HCT116 (cell line): ENCODE measurements at regions not wholly inside any gene's neighbourhood (a gene's known extent, or its start where the extent isn't known, plus 50 kb on each side); places are given as distances from the start of the nearest gene placed in this dataset.
"Not testable (repeated sequence)": the region's sequence is repeated elsewhere in the genome, so short reads cannot be mapped to it uniquely, and the experiment has no call there.

ENCODE experiments used
- ATAC-seq: fragments of 200-7000 bp; cut with Tn5 transposase; 2 replicates; pipeline ENCODE4 v1.9.1; 2020; ENCODE audit warnings: mild to moderate bottlenecking, moderate library complexity
- BruUV-seq: library from RNA; stranded (reverse); fragments of 400-500 nt; replicated peaks from 2 replicates; lab custom pipeline; 2021; lab: Mats Ljungman, UMichigan
- CTCF ChIA-PET: fragments of 300-600 bp; sonication (Branson Sonifier 250); formaldehyde crosslinking; loops from one replicate; lab custom pipeline; 2021; ENCODE audit warnings: antibody characterized with exemption; lab: Charles Lee
- POLR2A ChIA-PET: fragments of 300-600, 350-600 bp; sonication (Branson Sonifier 250); formaldehyde crosslinking; loops from one replicate; lab custom pipeline; 2021; ENCODE audit warnings: antibody characterized with exemption; lab: Charles Lee
- RAD21 ChIA-PET, 2 experiments: fragments of 300-600 bp; sonication (Branson Sonifier 250); formaldehyde crosslinking; loops; one replicate each; lab custom pipeline; 2023; ENCODE audit warnings: low total read pairs in 2 of 2; ENCODE audit not compliant: uncharacterized antibody in 2 of 2, unreplicated experiment in 2 of 2, low non-redundant PET in 1 of 2; lab: Charles Lee
- DNase-seq: peaks from one replicate; pipeline ENCODE4 v3.0.0-alpha.2; 2010; ENCODE audit warnings: low read depth, low spot score
- H2AFZ ChIP-seq: fragments of 200-600 bp; shearing (Covaris generic), sonication (generic); 2 replicates; pipeline ENCODE4 v1.6.1; 2017; ENCODE audit warnings: low read depth, mixed run types, mixed read lengths, antibody characterized with exemption, low read length; ENCODE audit not compliant: poor library complexity, severe bottlenecking
- H3K27ac ChIP-seq: 2 replicates; pipeline ENCODE4 v1.5.1; 2012; ENCODE audit warnings: low read depth, low read length
- H3K27me3 ChIP-seq: fragments of 200-600 bp; sonication (generic); 2 replicates; pipeline ENCODE4 v1.6.1; 2016; ENCODE audit warnings: mixed run types, low read length, mixed read lengths; ENCODE audit not compliant: insufficient read depth
- H3K36me3 ChIP-seq, 2 experiments: fragments of 200-500 bp in 1 of 2; fragments of 200-600 bp in 1 of 2; sonication (Bioruptor generic) in 1 of 2; sonication (generic) in 1 of 2; 2 replicates each; pipeline versions ENCODE4 v1.5.1 to v1.6.1; 2014 to 2016; ENCODE audit warnings: low read length in 2 of 2, inconsistent platforms in 1 of 2, mixed read lengths in 1 of 2, mixed run types in 1 of 2; ENCODE audit not compliant: insufficient read depth in 2 of 2, control insufficient read depth in 1 of 2
- H3K4me1 ChIP-seq, 2 experiments: fragments of 200-600 bp in 1 of 2; sonication (generic) in 1 of 2; 2 replicates each; pipeline versions ENCODE4 v1.5.1 to v1.6.1; 2012 to 2017; ENCODE audit warnings: low read length in 2 of 2, inconsistent platforms in 1 of 2, mild to moderate bottlenecking in 1 of 2, mixed read lengths in 1 of 2, mixed run types in 1 of 2, moderate library complexity in 1 of 2; ENCODE audit not compliant: insufficient read depth in 2 of 2, control insufficient read depth in 1 of 2
- H3K4me2 ChIP-seq: fragments of 200-600 bp; sonication (generic); 2 replicates; pipeline ENCODE4 v1.6.1; 2017; ENCODE audit warnings: mixed run types, low read length, mixed read lengths
- H3K4me3 ChIP-seq, 2 experiments: fragments of 200-600 bp in 1 of 2; sonication (generic) in 1 of 2; replicated peaks in 1 of 2; 2 replicates each; pipeline ENCODE4 v1.5.1; 2011 to 2016; ENCODE audit warnings: low read length in 2 of 2, control low read depth in 1 of 2, low read depth in 1 of 2, mild to moderate bottlenecking in 1 of 2, mixed read lengths in 1 of 2, mixed run types in 1 of 2
- H3K79me2 ChIP-seq: fragments of 200-600 bp; sonication (generic); 2 replicates; pipeline ENCODE4 v1.6.1; 2017; ENCODE audit warnings: mild to moderate bottlenecking, mixed run types, low read length, moderate library complexity, mixed read lengths; ENCODE audit not compliant: insufficient read depth
- H3K9ac ChIP-seq: fragments of 200-600 bp; sonication (generic); 2 replicates; pipeline ENCODE4 v1.6.1; 2016; ENCODE audit warnings: low read length, mixed read lengths
- H3K9me2 ChIP-seq: fragments of 200-600 bp; sonication (generic), shearing (Covaris generic); 2 replicates; pipeline ENCODE4 v1.6.1; 2017; ENCODE audit warnings: mixed run types, mild to moderate bottlenecking, moderate library complexity; ENCODE audit not compliant: insufficient read depth
- H3K9me3 ChIP-seq, 2 experiments: fragments of 200-500 bp in 1 of 2; fragments of 200-600 bp in 1 of 2; sonication (Bioruptor generic) in 1 of 2; sonication (generic) in 1 of 2; 2 replicates each; pipeline ENCODE4 v1.6.1; 2014 to 2017; ENCODE audit warnings: low read length in 2 of 2, mixed read lengths in 2 of 2, inconsistent platforms in 1 of 2, low read depth in 1 of 2, mild to moderate bottlenecking in 1 of 2, mixed run types in 1 of 2, moderate library complexity in 1 of 2; ENCODE audit not compliant: control insufficient read depth in 1 of 2, insufficient read depth in 1 of 2
- H4K20me1 ChIP-seq: fragments of 200-600 bp; sonication (generic), shearing (Covaris generic); 2 replicates; pipeline ENCODE4 v1.6.1; 2017; ENCODE audit warnings: mixed run types, mild to moderate bottlenecking, moderate library complexity; ENCODE audit not compliant: insufficient read depth
- CBX3 ChIP-seq: IDR thresholded peaks from 2 replicates; pipeline ENCODE4 v1.6.1; 2012; ENCODE audit warnings: low read depth
- CTCF ChIP-seq, 3 experiments: fragments of 200-600 bp in 1 of 3; sonication (generic) in 1 of 3; IDR thresholded peaks in 2 of 3; conservative IDR thresholded peaks in 1 of 3; 2 replicates each; pipeline ENCODE4 v1.5.1; 2012 to 2017; ENCODE audit warnings: low read depth in 2 of 3, low read length in 2 of 3, antibody characterized with exemption in 1 of 3, borderline replicate concordance in 1 of 3, control low read depth in 1 of 3, mild to moderate bottlenecking in 1 of 3, mixed read lengths in 1 of 3, mixed run types in 1 of 3, moderate library complexity in 1 of 3; ENCODE audit not compliant: insufficient read depth in 1 of 3
- FOSL1 ChIP-seq: IDR thresholded peaks from 2 replicates; pipeline ENCODE4 v1.6.1; 2012; ENCODE audit warnings: low read depth
- MAX ChIP-seq: IDR thresholded peaks from 2 replicates; pipeline ENCODE4 v1.6.1; 2012
- POLR2AphosphoS5 ChIP-seq: IDR thresholded peaks from 2 replicates; pipeline ENCODE4 v1.6.1; 2011; ENCODE audit warnings: mild to moderate bottlenecking, low read depth, low read length, moderate library complexity
- RAD21 ChIP-seq: IDR thresholded peaks from 2 replicates; pipeline ENCODE4 v1.6.1; 2012; ENCODE audit warnings: low read depth, mild to moderate bottlenecking
- SRF ChIP-seq: IDR thresholded peaks from 2 replicates; pipeline ENCODE4 v1.6.1; 2012; ENCODE audit warnings: low read depth
- intact Hi-C: fragments of 100-400 bp; cut with micrococcal nuclease; formaldehyde crosslinking; loops from 2 replicates; pipeline ENCODE4 v1.10.0; 2022

DNA sequence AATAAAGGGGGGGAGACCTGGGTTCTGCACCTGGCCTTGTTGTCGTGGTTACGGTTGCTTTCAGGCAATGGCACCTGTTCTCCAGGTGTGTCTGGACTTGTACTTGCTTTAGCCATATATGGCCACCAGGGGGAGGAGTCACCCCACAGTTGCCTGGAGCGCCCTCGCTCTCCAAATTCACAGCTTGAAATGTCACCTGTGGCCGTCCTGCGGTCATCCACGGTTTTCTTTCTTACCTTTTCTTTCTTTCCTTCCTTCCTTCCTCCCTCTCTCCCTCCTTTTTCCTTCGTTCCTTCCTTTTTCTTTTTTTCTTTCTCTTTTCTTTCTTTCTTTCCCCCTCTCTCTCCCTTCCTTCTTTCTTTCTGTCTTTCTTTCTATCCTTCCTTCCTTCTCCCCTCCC lies 157.2 kb upstream of the ZNF92 start:
- DNase-seq (peak; percentile 48), ATAC-seq (peak; percentile 94)
- no peak overlapping the region for H3K4me3 ChIP-seq
- BruUV-seq, result no TSS peak
- H3K9me3 ChIP-seq, result no peaks in the 10 kb centered on the region
- ChIA-PET CTCF (interaction anchor here (0.8 to 1.2 kb wide), 3 partner anchors 88 to 506 kb away, joined by 4 to 18 read pairs (median 9); no protein-coding TSS in a partner anchor), RAD21 (interaction anchor here (0.6 to 1.0 kb wide), 3 partner anchors 82 to 91 kb away, joined by 3 to 5 read pairs (median 3); no protein-coding TSS in a partner anchor), POLR2A (no interaction called here)
- H3K79me2 ChIP-seq, result no peaks in the 10 kb centered on the region
- H3K9me2 ChIP-seq, result no peaks in the 10 kb centered on the region
- no peak overlapping the region for H2AFZ ChIP-seq
- H3K4me2 ChIP-seq, result no peak overlapping the region
- H3K27ac ChIP-seq, result no peak overlapping the region
- TF ChIP-seq MAX (no peak), CTCF (IDR thresholded peaks at IDR 0.05 in 2 of 3, conservative IDR thresholded peaks at IDR 0.05 in 1 of 3; ENCODE audit: borderline replicate concordance in 1 of 3, insufficient read depth in 1 of 3, low read depth in 2 of 3, low read length in 2 of 3) (peak; percentile 68 to 78 (median 71)), CBX3 (no peak), FOSL1 (no peak), POLR2AphosphoS5 (no peak), SRF (no peak), RAD21 (peak; percentile 88)
- intact Hi-C loops, result loop anchor here (1.0 kb wide), 2 partner anchors 91 to 265 kb away; no protein-coding TSS in a partner anchor
- no peaks in the 10 kb centered on the region for H3K27me3 ChIP-seq
- no peaks in the 10 kb centered on the region for H3K4me1 ChIP-seq
- no peaks in the 10 kb centered on the region for H3K36me3 ChIP-seq
- no peak overlapping the region for H3K9ac ChIP-seq
- no peaks in the 10 kb centered on the region for H4K20me1 ChIP-seq

DNA sequence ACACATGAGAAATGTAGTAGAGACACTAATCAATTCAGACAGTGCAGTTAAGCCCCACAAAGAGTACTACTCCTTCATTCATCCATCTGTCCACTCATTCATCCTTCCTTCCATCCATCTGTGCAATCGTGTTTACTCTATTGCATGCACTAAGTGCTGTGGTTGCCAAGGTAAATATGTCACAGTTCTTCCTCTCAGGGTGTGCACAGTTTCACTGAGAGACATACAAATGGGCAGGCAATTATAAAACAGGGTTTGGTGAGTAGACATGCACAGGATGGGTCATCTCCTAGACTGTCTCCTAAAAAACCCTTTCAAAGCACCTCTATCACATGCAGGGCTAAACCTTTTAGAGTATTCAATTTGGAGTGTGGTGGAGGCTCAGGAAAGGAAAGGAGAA lies 160.4 kb upstream of the ZNF92 start:
- intact Hi-C loops, ATAC-seq, BruUV-seq: not testable (repeated sequence)

GRCh38 chr7:65199221-65199620 lies 174.4 kb upstream of the ZNF92 start:
- BruUV-seq, H2AFZ ChIP-seq, CTCF ChIA-PET: not testable (repeated sequence)

More for the DNA sequence above, 160.4 kb upstream of the ZNF92 start:
- H4K20me1 ChIP-seq, RAD21 ChIA-PET, H3K79me2 ChIP-seq, H3K9me2 ChIP-seq, H3K27me3 ChIP-seq, H3K9me3 ChIP-seq, H3K4me3 ChIP-seq, CTCF ChIA-PET, POLR2A ChIA-PET, H3K4me2 ChIP-seq, H3K4me1 ChIP-seq, H3K27ac ChIP-seq, H2AFZ ChIP-seq, H3K36me3 ChIP-seq, DNase-seq, H3K9ac ChIP-seq: not testable (repeated sequence)

More at GRCh38 chr7:65199221-65199620, 174.4 kb upstream of the ZNF92 start:
- H3K9me2 ChIP-seq, POLR2A ChIA-PET, RAD21 ChIA-PET, ATAC-seq, intact Hi-C loops, H4K20me1 ChIP-seq, H3K4me2 ChIP-seq, H3K27me3 ChIP-seq, H3K36me3 ChIP-seq, DNase-seq, H3K4me1 ChIP-seq, H3K9ac ChIP-seq, H3K4me3 ChIP-seq, H3K9me3 ChIP-seq, H3K27ac ChIP-seq, H3K79me2 ChIP-seq: not testable (repeated sequence)
